ENCODE measurements at regions not wholly inside any gene's neighbourhood (a gene's known extent, or its start where the extent isn't known, plus 50 kb on each side); places are given as distances from the start of the nearest gene placed in this dataset.

- no peak overlapping the region for H2BK120ac ChIP-seq (ENCODE audit: low read depth, low read length)
- no peak overlapping the region for H3K9ac ChIP-seq (ENCODE audit: low read length)
- no peak overlapping the region for H4K91ac ChIP-seq (ENCODE audit: low read length)
- H3K9me3 ChIP-seq (ENCODE audit: control insufficient read depth, low read length) = peaks cover 3% of the 10 kb centered on the region
- peaks cover 0 to 2% of the 10 kb centered on the region in 2 experiments for H3K27me3 ChIP-seq (ENCODE audit: control insufficient read depth in 1 of 2, insufficient read depth in 1 of 2, low read length in 2 of 2)
- no peak overlapping the region for H2BK5ac ChIP-seq (ENCODE audit: low read depth, low read length, poor library complexity, severe bottlenecking)
- no peak overlapping the region for H3K18ac ChIP-seq (ENCODE audit: low read depth in 1 of 2, low read length in 2 of 2)
- no peak overlapping the region for H2AFZ ChIP-seq (ENCODE audit: low read depth, low read length)
- H3K36me3 ChIP-seq (ENCODE audit: control insufficient read depth in 1 of 2, insufficient read depth in 2 of 2, low read depth in 1 of 2, low read length in 2 of 2) = no peaks in the 10 kb centered on the region
- H4K8ac ChIP-seq (ENCODE audit: low read length) = no peak overlapping the region
- H3K4ac ChIP-seq (ENCODE audit: low read depth in 1 of 2, low read length in 2 of 2) = no peak overlapping the region
- H3K4me2 ChIP-seq (ENCODE audit: low read length, poor library complexity, severe bottlenecking) = no peak overlapping the region
- no peaks in the 10 kb centered on the region for H3K79me1 ChIP-seq (replicated peaks; ENCODE audit: low read length, poor library complexity, severe bottlenecking)
- H3K23ac ChIP-seq (ENCODE audit: low read length in 2 of 2) = no peak overlapping the region
- no peak for DNase-seq
- no peak overlapping the region for H3K14ac ChIP-seq (ENCODE audit: low read length in 2 of 2)
- no peak overlapping the region for H3K4me3 ChIP-seq (ENCODE audit: insufficient read depth in 1 of 2, low read depth in 1 of 2, low read length in 2 of 2)
- no peaks in the 10 kb centered on the region for H3K4me1 ChIP-seq (ENCODE audit: control insufficient read depth, insufficient read depth, low read depth, low read length)
- no peak overlapping the region for H2BK12ac ChIP-seq (ENCODE audit: low read length in 2 of 2)
- no peak overlapping the region for H3K27ac ChIP-seq (ENCODE audit: low read length, poor library complexity, severe bottlenecking)
- no peak overlapping the region for H2AK5ac ChIP-seq (ENCODE audit: low read length, severe bottlenecking)
- no peak overlapping the region for H2BK15ac ChIP-seq (ENCODE audit: low read depth, poor library complexity, severe bottlenecking)
These were observed 57.6 kb upstream of the COG2 start for GRCh38 chr1:230584660-230585059.

GRCh38 chr1:230581446-230582079 lies 60.7 kb upstream of the COG2 start:
- Histone ChIP-seq H3K14ac (ENCODE audit: low read length in 2 of 2) (no peak overlapping the region), H3K4me1 (ENCODE audit: control insufficient read depth, insufficient read depth, low read depth, low read length) (no peaks in the 10 kb centered on the region), H2BK5ac (ENCODE audit: low read depth, low read length, poor library complexity, severe bottlenecking) (no peak overlapping the region), H3K9ac (ENCODE audit: low read length) (no peak overlapping the region), H2BK12ac (ENCODE audit: low read length in 2 of 2) (no peak overlapping the region), H3K4me3 (ENCODE audit: insufficient read depth in 1 of 2, low read depth in 1 of 2, low read length in 2 of 2) (no peak overlapping the region), H4K91ac (ENCODE audit: low read length) (no peak overlapping the region), H2AK5ac (ENCODE audit: low read length, severe bottlenecking) (no peak overlapping the region), H3K18ac (ENCODE audit: low read depth in 1 of 2, low read length in 2 of 2) (no peak overlapping the region), H2BK120ac (ENCODE audit: low read depth, low read length) (no peak overlapping the region), H3K4me2 (ENCODE audit: low read length, poor library complexity, severe bottlenecking) (no peak overlapping the region), H3K9me3 (ENCODE audit: control insufficient read depth, low read length) (peaks cover 3% of the 10 kb centered on the region), H3K4ac (ENCODE audit: low read depth in 1 of 2, low read length in 2 of 2) (no peak overlapping the region), H3K27ac (ENCODE audit: low read length, poor library complexity, severe bottlenecking) (no peak overlapping the region), H3K23ac (ENCODE audit: low read length in 2 of 2) (no peak overlapping the region), H3K79me1 (replicated peaks; ENCODE audit: low read length, poor library complexity, severe bottlenecking) (no peaks in the 10 kb centered on the region), H2AFZ (ENCODE audit: low read depth, low read length) (no peak overlapping the region), H2BK15ac (ENCODE audit: low read depth, poor library complexity, severe bottlenecking) (no peak overlapping the region), H3K36me3 (ENCODE audit: control insufficient read depth in 1 of 2, insufficient read depth in 2 of 2, low read depth in 1 of 2, low read length in 2 of 2) (no peaks in the 10 kb centered on the region), H4K8ac (ENCODE audit: low read length) (no peak overlapping the region), H3K27me3 (ENCODE audit: control insufficient read depth in 1 of 2, insufficient read depth in 1 of 2, low read length in 2 of 2) (peaks cover 0 to 18% of the 10 kb centered on the region in 2 experiments)
- 72% methylated on average over 17 of the region's 19 CpGs for WGBS
- no peak for DNase-seq

GRCh38 chr1:230578616-230579015 lies 63.7 kb upstream of the COG2 start:
- no peak overlapping the region for H4K8ac ChIP-seq (ENCODE audit: low read length)
- H2BK5ac ChIP-seq (ENCODE audit: low read depth, low read length, poor library complexity, severe bottlenecking) = no peak overlapping the region
- no peaks in the 10 kb centered on the region for H3K36me3 ChIP-seq (ENCODE audit: control insufficient read depth in 1 of 2, insufficient read depth in 2 of 2, low read depth in 1 of 2, low read length in 2 of 2)
- no peak overlapping the region for H3K4me3 ChIP-seq (ENCODE audit: insufficient read depth in 1 of 2, low read depth in 1 of 2, low read length in 2 of 2)
- no peak overlapping the region for H3K4ac ChIP-seq (ENCODE audit: low read depth in 1 of 2, low read length in 2 of 2)
- WGBS = 80% methylated on average over 1 of the region's 4 CpGs
- H3K14ac ChIP-seq (ENCODE audit: low read length in 2 of 2) = no peak overlapping the region
- H2AFZ ChIP-seq (ENCODE audit: low read depth, low read length) = no peak overlapping the region
- H3K4me2 ChIP-seq (ENCODE audit: low read length, poor library complexity, severe bottlenecking) = no peak overlapping the region
- H3K79me1 ChIP-seq (replicated peaks; ENCODE audit: low read length, poor library complexity, severe bottlenecking) = no peaks in the 10 kb centered on the region
- no peak overlapping the region for H3K9ac ChIP-seq (ENCODE audit: low read length)
- peaks cover 0 to 21% of the 10 kb centered on the region in 2 experiments for H3K27me3 ChIP-seq (ENCODE audit: control insufficient read depth in 1 of 2, insufficient read depth in 1 of 2, low read length in 2 of 2)
- H3K27ac ChIP-seq (ENCODE audit: low read length, poor library complexity, severe bottlenecking) = no peak overlapping the region
- H3K4me1 ChIP-seq (ENCODE audit: control insufficient read depth, insufficient read depth, low read depth, low read length) = no peaks in the 10 kb centered on the region
- no peak overlapping the region for H2BK15ac ChIP-seq (ENCODE audit: low read depth, poor library complexity, severe bottlenecking)
- no peaks in the 10 kb centered on the region for H3K9me3 ChIP-seq (ENCODE audit: control insufficient read depth, low read length)
- H4K91ac ChIP-seq (ENCODE audit: low read length) = no peak overlapping the region
- H2BK12ac ChIP-seq (ENCODE audit: low read length in 2 of 2) = no peak overlapping the region
- H2BK120ac ChIP-seq (ENCODE audit: low read depth, low read length) = no peak overlapping the region
- H2AK5ac ChIP-seq (ENCODE audit: low read length, severe bottlenecking) = no peak overlapping the region
- no peak overlapping the region for H3K23ac ChIP-seq (ENCODE audit: low read length in 2 of 2)
- no peak for DNase-seq
- no peak overlapping the region for H3K18ac ChIP-seq (ENCODE audit: low read depth in 1 of 2, low read length in 2 of 2)

GRCh38 chr1:230577537-230577936 lies 64.7 kb upstream of the COG2 start:
- Histone ChIP-seq H4K8ac (ENCODE audit: low read length) (no peak overlapping the region), H3K14ac (ENCODE audit: low read length in 2 of 2) (no peak overlapping the region)

More at GRCh38 chr1:230577537-230577936, 64.7 kb upstream of the COG2 start:
- Histone ChIP-seq H3K4me1 (ENCODE audit: control insufficient read depth, insufficient read depth, low read depth, low read length) (peaks cover 6% of the 10 kb centered on the region), H3K4ac (ENCODE audit: low read depth in 1 of 2, low read length in 2 of 2) (no peak overlapping the region), H2BK120ac (ENCODE audit: low read depth, low read length) (no peak overlapping the region), H4K91ac (ENCODE audit: low read length) (no peak overlapping the region), H3K9ac (ENCODE audit: low read length) (no peak overlapping the region), H3K4me3 (ENCODE audit: insufficient read depth in 1 of 2, low read depth in 1 of 2, low read length in 2 of 2) (no peak overlapping the region), H2AK5ac (ENCODE audit: low read length, severe bottlenecking) (no peak overlapping the region), H3K27ac (ENCODE audit: low read length, poor library complexity, severe bottlenecking) (no peak overlapping the region), H2BK5ac (ENCODE audit: low read depth, low read length, poor library complexity, severe bottlenecking) (no peak overlapping the region), H3K9me3 (ENCODE audit: control insufficient read depth, low read length) (no peaks in the 10 kb centered on the region), H3K4me2 (ENCODE audit: low read length, poor library complexity, severe bottlenecking) (no peak overlapping the region), H3K27me3 (ENCODE audit: control insufficient read depth in 1 of 2, insufficient read depth in 1 of 2, low read length in 2 of 2) (peaks cover 0 to 21% of the 10 kb centered on the region in 2 experiments), H3K36me3 (ENCODE audit: control insufficient read depth in 1 of 2, insufficient read depth in 2 of 2, low read depth in 1 of 2, low read length in 2 of 2) (no peaks in the 10 kb centered on the region), H2BK12ac (ENCODE audit: low read length in 2 of 2) (no peak overlapping the region), H3K79me1 (replicated peaks; ENCODE audit: low read length, poor library complexity, severe bottlenecking) (no peaks in the 10 kb centered on the region), H2AFZ (ENCODE audit: low read depth, low read length) (no peak overlapping the region), H3K23ac (ENCODE audit: low read length in 2 of 2) (no peak overlapping the region), H2BK15ac (ENCODE audit: low read depth, poor library complexity, severe bottlenecking) (no peak overlapping the region), H3K18ac (ENCODE audit: low read depth in 1 of 2, low read length in 2 of 2) (no peak overlapping the region)
- no peak for DNase-seq
- 65% methylated on average over 3 of the region's 3 CpGs for WGBS
